ENCODE measurements at regions not wholly inside any gene's neighbourhood (a gene's known extent, or its start where the extent isn't known, plus 50 kb on each side); places are given as distances from the start of the nearest gene placed in this dataset.

- no peak for TF ChIP-seq CTCF (IDR thresholded peaks at IDR 0.05; ENCODE audit: extremely low read depth, insufficient read depth, missing control alignments)
Measured at GRCh38 chr3:17915341-17915740, 172.9 kb upstream of the TBC1D5 start.

GRCh38 chr3:17913359-17913758 is 170.9 kb upstream of the TBC1D5 start:
- TF ChIP-seq CTCF (IDR thresholded peaks at IDR 0.05; ENCODE audit: extremely low read depth, insufficient read depth, missing control alignments) = no peak
- no peak for DNase-seq (ENCODE audit: low spot score)
- in situ Hi-C loops (cut with MboI; ENCODE audit: low pct_unique_long_range_greater_than_20kb, low sequenced_read_pairs, unreplicated experiment) = no loop called here

More at GRCh38 chr3:17915341-17915740, 172.9 kb upstream of the TBC1D5 start:
- no peak for DNase-seq (ENCODE audit: low spot score)
- in situ Hi-C loops (cut with MboI; ENCODE audit: low pct_unique_long_range_greater_than_20kb, low sequenced_read_pairs, unreplicated experiment) = no loop called here

GRCh38 chr3:17911986-17912760 is 169.7 kb upstream of the TBC1D5 start:
- in situ Hi-C loops (cut with MboI; ENCODE audit: low pct_unique_long_range_greater_than_20kb, low sequenced_read_pairs, unreplicated experiment) = no loop called here
- no peak for TF ChIP-seq CTCF (IDR thresholded peaks at IDR 0.05; ENCODE audit: extremely low read depth, insufficient read depth, missing control alignments)
- no peak for DNase-seq (ENCODE audit: low spot score)

GRCh38 chr3:17910922-17911321 is 168.5 kb upstream of the TBC1D5 start:
- TF ChIP-seq CTCF (IDR thresholded peaks at IDR 0.05; ENCODE audit: extremely low read depth, insufficient read depth, missing control alignments) = no peak
- in situ Hi-C loops (cut with MboI; ENCODE audit: low pct_unique_long_range_greater_than_20kb, low sequenced_read_pairs, unreplicated experiment) = no loop called here
- DNase-seq (ENCODE audit: low spot score) = no peak

GRCh38 chr3:17909714-17910113 is 167.3 kb upstream of the TBC1D5 start:
- DNase-seq (ENCODE audit: low spot score) = no peak
- no peak for TF ChIP-seq CTCF (IDR thresholded peaks at IDR 0.05; ENCODE audit: extremely low read depth, insufficient read depth, missing control alignments)
- in situ Hi-C loops (cut with MboI; ENCODE audit: low pct_unique_long_range_greater_than_20kb, low sequenced_read_pairs, unreplicated experiment) = no loop called here

GRCh38 chr3:17908399-17909191 is 166.2 kb upstream of the TBC1D5 start:
- no peak for TF ChIP-seq CTCF (IDR thresholded peaks at IDR 0.05; ENCODE audit: extremely low read depth, insufficient read depth, missing control alignments)
- in situ Hi-C loops (cut with MboI; ENCODE audit: low pct_unique_long_range_greater_than_20kb, low sequenced_read_pairs, unreplicated experiment) = no loop called here
- DNase-seq (ENCODE audit: low spot score) = no peak

Measured in GM13977 (cell line).